HepG2 (cell line): ENCODE measurements at regions not wholly inside any gene's neighbourhood (a gene's known extent, or its start where the extent isn't known, plus 50 kb on each side); places are given as distances from the start of the nearest gene placed in this dataset.

Source experiments
- ATAC-seq: fragments of 200-7000 bp; cut with Tn5 transposase; 3 replicates; pipeline ENCODE4 v1.9.1; 2020; ENCODE audit warnings: mild to moderate bottlenecking, moderate library complexity
- BruUV-seq: library from RNA; stranded (reverse); fragments of 400-500 nt; replicated peaks from 2 replicates; lab custom pipeline; 2021; lab: Mats Ljungman, UMichigan
- CTCF ChIA-PET: fragments of 300-600 bp; formaldehyde crosslinking; extraction: SDS; loops from one replicate; lab custom pipeline; 2021; ENCODE audit warnings: low total read pairs, inconsistent platforms, low intra/inter-chr PET ratio; lab: Yijun Ruan, JAX
- POLR2A ChIA-PET: fragments of 350-600 bp; sonication (Branson Sonifier 250); formaldehyde crosslinking; loops from one replicate; lab custom pipeline; 2020; ENCODE audit warnings: antibody characterized with exemption, inconsistent platforms; lab: Yijun Ruan, JAX
- DNase-seq: peaks from one replicate; pipeline ENCODE4 v3.0.0-alpha.2; 2015; ENCODE audit warnings: low spot score
- FAIRE-seq: peaks from 3 replicates; lab custom pipeline; 2011; peaks lifted over from hg19 to GRCh38; lab: Jason Lieb, UNC
- H2AFZ ChIP-seq: one replicate; pipeline ENCODE4 v1.6.1; 2011; ENCODE audit warnings: low read length, inconsistent platforms
- H3K27ac ChIP-seq: fragments of 300-600 bp; 3 replicates; pipeline ENCODE4 v1.8.0; 2011; ENCODE audit warnings: mixed run types, mild to moderate bottlenecking, mixed read lengths, low read length, inconsistent platforms; ENCODE audit not compliant: insufficient read depth; ENCODE audit errors: extremely low read length
- H3K27me3 ChIP-seq, 2 experiments: fragments of 200-600 bp in 1 of 2; 2 replicates in 1 of 2; 3 replicates in 1 of 2; pipeline versions ENCODE4 v1.6.0 to v1.8.0; 2011; ENCODE audit warnings: low read length in 2 of 2, mild to moderate bottlenecking in 2 of 2, moderate library complexity in 2 of 2, inconsistent platforms in 1 of 2; ENCODE audit not compliant: insufficient read depth in 2 of 2, control insufficient read depth in 1 of 2
- H3K36me3 ChIP-seq, 2 experiments: fragments of 200-600 bp in 1 of 2; replicated peaks in 1 of 2; 2 replicates in 1 of 2; 3 replicates in 1 of 2; pipeline versions ENCODE4 v1.5.1 to v1.8.0; 2011; ENCODE audit warnings: low read length in 2 of 2, inconsistent platforms in 1 of 2; ENCODE audit not compliant: insufficient read depth in 2 of 2, control insufficient read depth in 1 of 2
- H3K4me1 ChIP-seq: 2 replicates; pipeline ENCODE4 v1.5.1; 2012; ENCODE audit warnings: low read length, inconsistent platforms; ENCODE audit not compliant: insufficient read depth
- H3K4me2 ChIP-seq: 2 replicates; pipeline ENCODE4 v1.6.0; 2011; ENCODE audit warnings: low read depth, low read length, inconsistent platforms
- H3K4me3 ChIP-seq, 3 experiments: fragments of 200-600 bp in 1 of 3; sonication (generic), shearing (Covaris generic) in 1 of 3; replicated peaks in 1 of 3; 2 replicates each; pipeline ENCODE4 v1.5.1; 2011 to 2016; ENCODE audit warnings: low read length in 3 of 3, inconsistent platforms in 2 of 3, low read depth in 2 of 3, mild to moderate bottlenecking in 2 of 3, control low read depth in 1 of 3, mixed read lengths in 1 of 3; ENCODE audit not compliant: insufficient read depth in 1 of 3
- H3K79me2 ChIP-seq: one replicate; pipeline ENCODE4 v1.6.1; 2011; ENCODE audit warnings: low read length, inconsistent platforms; ENCODE audit not compliant: insufficient read depth
- H3K9ac ChIP-seq: 2 replicates; pipeline ENCODE4 v1.6.0; 2011; ENCODE audit warnings: mild to moderate bottlenecking, low read depth, low read length, inconsistent platforms; ENCODE audit not compliant: insufficient read depth
- H3K9me3 ChIP-seq: 2 replicates; pipeline ENCODE4 v1.5.1; 2012; ENCODE audit warnings: mild to moderate bottlenecking, low read length
- H4K20me1 ChIP-seq: 2 replicates; pipeline ENCODE4 v1.6.0; 2011; ENCODE audit warnings: inconsistent platforms, mild to moderate bottlenecking, low read length, moderate library complexity; ENCODE audit not compliant: insufficient read depth
- BRD4 ChIP-seq: sonication (generic); formaldehyde crosslinking; IDR thresholded peaks from 2 replicates; pipeline ENCODE4 v1.4.0; 2020; ENCODE audit warnings: missing genetic modification reagents
- DNMT3B ChIP-seq: conservative IDR thresholded peaks from 2 replicates; pipeline ENCODE4 v1.6.1; 2016; ENCODE audit warnings: missing biosample characterization, control low read depth
- KMT2A ChIP-seq: sonication (generic); formaldehyde crosslinking; IDR thresholded peaks from 2 replicates; pipeline ENCODE4 v1.4.0; 2020; ENCODE audit warnings: missing genetic modification reagents
- SUZ12 ChIP-seq: fragments of 150-350 bp; IDR thresholded peaks from 2 replicates; pipeline ENCODE4 v1.6.1; 2014; ENCODE audit warnings: low read depth, low read length
- TCF12 ChIP-seq, 2 experiments: fragments of 450-650 bp in 1 of 2; sonication (generic) in 1 of 2; formaldehyde crosslinking in 1 of 2; IDR thresholded peaks; 2 replicates each; pipeline versions ENCODE4 v1.6.1 to v1.8.0; 2017 to 2022; ENCODE audit warnings: antibody characterized with exemption in 1 of 2, mild to moderate bottlenecking in 1 of 2, missing genetic modification reagents in 1 of 2, moderate library complexity in 1 of 2
- TCF7L2 ChIP-seq: IDR thresholded peaks from 2 replicates; pipeline ENCODE4 v1.6.1; 2011; ENCODE audit warnings: mild to moderate bottlenecking, low read depth, low read length, moderate library complexity
- ZBTB49 ChIP-seq: sonication (generic); formaldehyde crosslinking; IDR thresholded peaks from 2 replicates; pipeline ENCODE4 v1.4.0; 2020; ENCODE audit warnings: missing genetic modification reagents, borderline replicate concordance
- ZNF678 ChIP-seq: sonication (generic); formaldehyde crosslinking; IDR thresholded peaks from 2 replicates; pipeline ENCODE4 v1.4.0; 2020; ENCODE audit warnings: mild to moderate bottlenecking, missing genetic modification reagents
- ZNF740 ChIP-seq: sonication (generic); formaldehyde crosslinking; IDR thresholded peaks from 2 replicates; pipeline ENCODE4 v1.4.0; 2020; ENCODE audit warnings: missing genetic modification reagents
- ZNF780A ChIP-seq: sonication (generic); formaldehyde crosslinking; IDR thresholded peaks from 2 replicates; pipeline ENCODE4 v1.8.0; 2022; ENCODE audit warnings: mild to moderate bottlenecking, missing genetic modification reagents, moderate library complexity
- WGBS: methylation state at CpG from one replicate; pipeline ENCODE4 v1.1.6; 2017; ENCODE audit warnings: low lambda C conversion rate; 5-methylcytosine and 5-hydroxymethylcytosine counted together
- in situ Hi-C: cut with HindIII; loops from 2 replicates; pipeline ENCODE4 v1.10.0; 2017; ENCODE audit warnings: low pct_unique_long_range_greater_than_20kb; ENCODE audit not compliant: extremely low pct_ligation_motif_present
- intact Hi-C: fragments of 100-400 bp; cut with micrococcal nuclease; formaldehyde crosslinking; loops from one replicate; pipeline ENCODE4 v1.10.0; 2022; ENCODE audit not compliant: unreplicated experiment
- TF ChIP-seq, protein P1 (sequence below): sonication (generic); formaldehyde crosslinking; IDR thresholded peaks from 2 replicates; pipeline ENCODE4 v1.4.0; 2020; ENCODE audit warnings: missing genetic modification reagents, borderline replicate concordance
- TF ChIP-seq, protein P2 (sequence below): sonication (generic); formaldehyde crosslinking; IDR thresholded peaks from 2 replicates; pipeline ENCODE4 v1.8.1; 2023; ENCODE audit warnings: mild to moderate bottlenecking, missing genetic modification reagents, borderline replicate concordance
- TF ChIP-seq, protein P3 (sequence below): sonication (generic); formaldehyde crosslinking; IDR thresholded peaks from 2 replicates; pipeline ENCODE4 v1.9.0; 2022; ENCODE audit warnings: missing genetic modification reagents, mild to moderate bottlenecking, borderline replicate concordance

GRCh38 chr3:79824166-79824565 lies 56.4 kb upstream of the ROBO1 start (continued):
- TF ChIP-seq, protein P1, sequence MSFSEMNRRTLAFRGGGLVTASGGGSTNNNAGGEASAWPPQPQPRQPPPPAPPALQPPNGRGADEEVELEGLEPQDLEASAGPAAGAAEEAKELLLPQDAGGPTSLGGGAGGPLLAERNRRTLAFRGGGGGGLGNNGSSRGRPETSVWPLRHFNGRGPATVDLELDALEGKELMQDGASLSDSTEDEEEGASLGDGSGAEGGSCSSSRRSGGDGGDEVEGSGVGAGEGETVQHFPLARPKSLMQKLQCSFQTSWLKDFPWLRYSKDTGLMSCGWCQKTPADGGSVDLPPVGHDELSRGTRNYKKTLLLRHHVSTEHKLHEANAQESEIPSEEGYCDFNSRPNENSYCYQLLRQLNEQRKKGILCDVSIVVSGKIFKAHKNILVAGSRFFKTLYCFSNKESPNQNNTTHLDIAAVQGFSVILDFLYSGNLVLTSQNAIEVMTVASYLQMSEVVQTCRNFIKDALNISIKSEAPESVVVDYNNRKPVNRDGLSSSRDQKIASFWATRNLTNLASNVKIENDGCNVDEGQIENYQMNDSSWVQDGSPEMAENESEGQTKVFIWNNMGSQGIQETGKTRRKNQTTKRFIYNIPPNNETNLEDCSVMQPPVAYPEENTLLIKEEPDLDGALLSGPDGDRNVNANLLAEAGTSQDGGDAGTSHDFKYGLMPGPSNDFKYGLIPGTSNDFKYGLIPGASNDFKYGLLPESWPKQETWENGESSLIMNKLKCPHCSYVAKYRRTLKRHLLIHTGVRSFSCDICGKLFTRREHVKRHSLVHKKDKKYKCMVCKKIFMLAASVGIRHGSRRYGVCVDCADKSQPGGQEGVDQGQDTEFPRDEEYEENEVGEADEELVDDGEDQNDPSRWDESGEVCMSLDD (CRISPR knock-in tag) = no peak
- TF ChIP-seq SUZ12 = no peak
- no peak for TF ChIP-seq TCF7L2
- no peak for TF ChIP-seq DNMT3B

DNA sequence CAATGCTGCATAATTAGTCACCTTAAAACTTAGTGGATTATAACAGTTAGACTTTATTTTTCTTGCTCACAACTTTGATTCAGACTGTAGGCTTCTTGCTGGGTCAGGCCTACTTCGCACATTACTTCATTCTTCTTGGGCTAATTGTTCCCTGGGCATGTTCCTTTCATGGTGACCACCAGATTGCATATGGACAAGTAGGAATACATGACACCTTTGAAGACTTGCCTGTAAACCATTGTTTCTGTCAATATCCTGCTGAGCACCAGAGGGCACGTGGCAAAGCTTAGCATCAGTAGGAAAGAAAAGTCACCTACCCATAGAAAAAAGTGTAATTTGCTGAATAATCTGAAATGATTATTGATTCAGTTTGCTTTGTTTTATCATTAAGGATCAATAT lies 54.3 kb upstream of the ROBO1 start:
- H3K27ac ChIP-seq = no peak overlapping the region
- H3K9ac ChIP-seq = no peak overlapping the region
- H2AFZ ChIP-seq = no peak overlapping the region
- no peaks in the 10 kb centered on the region for H3K36me3 ChIP-seq
- BruUV-seq = no TSS peak
- peaks cover 2% of the 10 kb centered on the region; the same call in 1 of the 2 replicates for H3K9me3 ChIP-seq
- no peak for ATAC-seq
- no peak for DNase-seq
- WGBS = 0% methylated on average over 2 of the region's 2 CpGs
- H3K4me2 ChIP-seq = no peak overlapping the region
- CTCF ChIA-PET = no interaction called here
- TF ChIP-seq, protein P2, sequence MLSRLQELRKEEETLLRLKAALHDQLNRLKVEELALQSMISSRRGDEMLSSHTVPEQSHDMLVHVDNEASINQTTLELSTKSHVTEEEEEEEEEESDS = no peak
- no peak for TF ChIP-seq ZNF678 (CRISPR knock-in tag)
- TF ChIP-seq, protein P3, sequence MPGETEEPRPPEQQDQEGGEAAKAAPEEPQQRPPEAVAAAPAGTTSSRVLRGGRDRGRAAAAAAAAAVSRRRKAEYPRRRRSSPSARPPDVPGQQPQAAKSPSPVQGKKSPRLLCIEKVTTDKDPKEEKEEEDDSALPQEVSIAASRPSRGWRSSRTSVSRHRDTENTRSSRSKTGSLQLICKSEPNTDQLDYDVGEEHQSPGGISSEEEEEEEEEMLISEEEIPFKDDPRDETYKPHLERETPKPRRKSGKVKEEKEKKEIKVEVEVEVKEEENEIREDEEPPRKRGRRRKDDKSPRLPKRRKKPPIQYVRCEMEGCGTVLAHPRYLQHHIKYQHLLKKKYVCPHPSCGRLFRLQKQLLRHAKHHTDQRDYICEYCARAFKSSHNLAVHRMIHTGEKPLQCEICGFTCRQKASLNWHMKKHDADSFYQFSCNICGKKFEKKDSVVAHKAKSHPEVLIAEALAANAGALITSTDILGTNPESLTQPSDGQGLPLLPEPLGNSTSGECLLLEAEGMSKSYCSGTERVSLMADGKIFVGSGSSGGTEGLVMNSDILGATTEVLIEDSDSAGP (CRISPR knock-in tag) = no peak
- TF ChIP-seq ZNF780A = no peak
- TF ChIP-seq BRD4 (CRISPR knock-in tag) = no peak
- TF ChIP-seq ZNF740 (CRISPR knock-in tag) = no peak
- no peak for TF ChIP-seq ZBTB49 (CRISPR knock-in tag)
- TF ChIP-seq KMT2A (CRISPR knock-in tag) = no peak
- no peak for TF ChIP-seq TCF12 (IDR thresholded peaks at IDR 0.05)
- TF ChIP-seq TCF12 (CRISPR knock-in tag; IDR thresholded peaks at IDR 0.05) = no peak
- TF ChIP-seq, all 625 proteins: peak for 0
- Histone ChIP-seq H4K20me1 (no peaks in the 10 kb centered on the region), H3K79me2 (no peaks in the 10 kb centered on the region), H3K4me3 (no peak overlapping the region), H3K4me1 (no peaks in the 10 kb centered on the region), H3K27me3 (no peaks in the 10 kb centered on the region)
- no peak for FAIRE-seq
- in situ Hi-C loops (no loop called here), intact Hi-C loops (no loop called here)
- POLR2A ChIA-PET = no interaction called here
